GM12865 (cell line): ENCODE measurements at regions not wholly inside any gene's neighbourhood (a gene's known extent, or its start where the extent isn't known, plus 50 kb on each side); places are given as distances from the start of the nearest gene placed in this dataset.

ENCODE experiments used
- DNase-seq: peaks from one replicate; pipeline ENCODE4 v3.0.0; 2010; ENCODE audit warnings: low read depth
- H3K4me3 ChIP-seq: 2 replicates; pipeline ENCODE4 v1.5.1; 2011; ENCODE audit warnings: mild to moderate bottlenecking, low read depth, low read length, control low read depth
- CTCF ChIP-seq: IDR thresholded peaks from 2 replicates; pipeline ENCODE4 v1.5.1; 2011; ENCODE audit warnings: low read length, control low read depth, low read depth, inconsistent platforms; ENCODE audit not compliant: insufficient read depth; ENCODE audit errors: missing control alignments

- no peak for TF ChIP-seq CTCF
- DNase-seq, result no peak
- no peak overlapping the region for H3K4me3 ChIP-seq
Observed at GRCh38 chr3:28018925-28019718, 222.3 kb upstream of the CMC1 start.

GRCh38 chr3:28019740-28020139 lies 221.7 kb upstream of the CMC1 start:
- H3K4me3 ChIP-seq, result no peak overlapping the region
- TF ChIP-seq CTCF, result no peak
- DNase-seq, result no peak

- DNase-seq, result no peak
- TF ChIP-seq CTCF, result no peak
- H3K4me3 ChIP-seq, result no peak overlapping the region
Observed at GRCh38 chr3:28022916-28023315, 218.5 kb upstream of the CMC1 start.

GRCh38 chr3:28028554-28028953 lies 212.9 kb upstream of the CMC1 start:
- no peak overlapping the region for H3K4me3 ChIP-seq
- no peak for TF ChIP-seq CTCF
- no peak for DNase-seq

GRCh38 chr3:28033059-28033784 lies 208.2 kb upstream of the CMC1 start:
- TF ChIP-seq CTCF, result no peak
- peak; percentile 25 for DNase-seq
- no peak overlapping the region for H3K4me3 ChIP-seq

GRCh38 chr3:28036599-28037575 lies 204.5 kb upstream of the CMC1 start:
- no peak for TF ChIP-seq CTCF
- DNase-seq, result peak; percentile 54
- H3K4me3 ChIP-seq, result no peak overlapping the region
